ENCODE measurements at regions not wholly inside any gene's neighbourhood (a gene's known extent, or its start where the extent isn't known, plus 50 kb on each side); places are given as distances from the start of the nearest gene placed in this dataset.

- no peak for TF ChIP-seq CTCF (IDR thresholded peaks at IDR 0.05; ENCODE audit: extremely low read depth, low read depth, low read length)
Observed at GRCh38 chr10:105585753-105586152, 944.7 kb downstream of the SORCS3 start.

GRCh38 chr10:105585171-105585570 lies 944.1 kb downstream of the SORCS3 start:
- TF ChIP-seq CTCF (IDR thresholded peaks at IDR 0.05; ENCODE audit: extremely low read depth, low read depth, low read length): no peak
- H2AFZ ChIP-seq (ENCODE audit: low read length): no peak overlapping the region
- peaks cover 2% of the 10 kb centered on the region for H3K9me3 ChIP-seq (ENCODE audit: low read depth, low read length)
- no peak overlapping the region for H3K4me2 ChIP-seq (ENCODE audit: insufficient read depth, low read length)
- no peak overlapping the region for H3K4me3 ChIP-seq (ENCODE audit: insufficient read depth, low read length)
- no peak overlapping the region for H3K27ac ChIP-seq (ENCODE audit: low read depth, low read length)
- H3K79me2 ChIP-seq (ENCODE audit: insufficient read depth, low read length): no peaks in the 10 kb centered on the region
- no peak for DNase-seq (ENCODE audit: insufficient read length, low spot score, missing footprints)
- no peaks in the 10 kb centered on the region for H3K4me1 ChIP-seq (ENCODE audit: insufficient read depth, low read length)
- no peaks in the 10 kb centered on the region for H3K36me3 ChIP-seq (ENCODE audit: insufficient read depth, low read length)
- no peaks in the 10 kb centered on the region for H3K27me3 ChIP-seq (ENCODE audit: insufficient read depth, low read length)
- no peaks in the 10 kb centered on the region for H4K20me1 ChIP-seq (ENCODE audit: insufficient read depth, low read length)

More at GRCh38 chr10:105585753-105586152, 944.7 kb downstream of the SORCS3 start:
- H3K4me3 ChIP-seq (ENCODE audit: insufficient read depth, low read length): no peak overlapping the region
- no peaks in the 10 kb centered on the region for H3K79me2 ChIP-seq (ENCODE audit: insufficient read depth, low read length)
- no peaks in the 10 kb centered on the region for H3K36me3 ChIP-seq (ENCODE audit: insufficient read depth, low read length)
- no peaks in the 10 kb centered on the region for H4K20me1 ChIP-seq (ENCODE audit: insufficient read depth, low read length)
- H3K27ac ChIP-seq (ENCODE audit: low read depth, low read length): no peak overlapping the region
- H3K9me3 ChIP-seq (ENCODE audit: low read depth, low read length): peaks cover 2% of the 10 kb centered on the region
- no peaks in the 10 kb centered on the region for H3K27me3 ChIP-seq (ENCODE audit: insufficient read depth, low read length)
- DNase-seq (ENCODE audit: insufficient read length, low spot score, missing footprints): no peak
- no peak overlapping the region for H2AFZ ChIP-seq (ENCODE audit: low read length)
- H3K4me1 ChIP-seq (ENCODE audit: insufficient read depth, low read length): no peaks in the 10 kb centered on the region
- H3K4me2 ChIP-seq (ENCODE audit: insufficient read depth, low read length): no peak overlapping the region

GRCh38 chr10:105579112-105579511 lies 938.0 kb downstream of the SORCS3 start:
- TF ChIP-seq CTCF (IDR thresholded peaks at IDR 0.05; ENCODE audit: extremely low read depth, low read depth, low read length): no peak
- no peaks in the 10 kb centered on the region for H3K79me2 ChIP-seq (ENCODE audit: insufficient read depth, low read length)
- no peak for DNase-seq (ENCODE audit: insufficient read length, low spot score, missing footprints)

GRCh38 chr10:105577865-105578607 lies 936.9 kb downstream of the SORCS3 start:
- Histone ChIP-seq H3K27me3 (ENCODE audit: insufficient read depth, low read length) (no peaks in the 10 kb centered on the region), H3K9me3 (ENCODE audit: low read depth, low read length) (peaks cover 2% of the 10 kb centered on the region), H3K4me1 (ENCODE audit: insufficient read depth, low read length) (no peaks in the 10 kb centered on the region), H2AFZ (ENCODE audit: low read length) (no peak overlapping the region), H3K36me3 (ENCODE audit: insufficient read depth, low read length) (no peaks in the 10 kb centered on the region), H3K27ac (ENCODE audit: low read depth, low read length) (no peak overlapping the region), H4K20me1 (ENCODE audit: insufficient read depth, low read length) (no peaks in the 10 kb centered on the region), H3K4me3 (ENCODE audit: insufficient read depth, low read length) (no peak overlapping the region), H3K4me2 (ENCODE audit: insufficient read depth, low read length) (no peak overlapping the region), H3K79me2 (ENCODE audit: insufficient read depth, low read length) (no peaks in the 10 kb centered on the region)
- DNase-seq (ENCODE audit: insufficient read length, low spot score, missing footprints): peak; percentile 6
- no peak for TF ChIP-seq CTCF (IDR thresholded peaks at IDR 0.05; ENCODE audit: extremely low read depth, low read depth, low read length)

More at GRCh38 chr10:105579112-105579511, 938.0 kb downstream of the SORCS3 start:
- Histone ChIP-seq H3K27ac (ENCODE audit: low read depth, low read length) (no peak overlapping the region), H3K27me3 (ENCODE audit: insufficient read depth, low read length) (no peaks in the 10 kb centered on the region), H3K4me2 (ENCODE audit: insufficient read depth, low read length) (no peak overlapping the region), H4K20me1 (ENCODE audit: insufficient read depth, low read length) (no peaks in the 10 kb centered on the region), H3K4me1 (ENCODE audit: insufficient read depth, low read length) (no peaks in the 10 kb centered on the region), H3K4me3 (ENCODE audit: insufficient read depth, low read length) (no peak overlapping the region), H3K36me3 (ENCODE audit: insufficient read depth, low read length) (no peaks in the 10 kb centered on the region), H2AFZ (ENCODE audit: low read length) (no peak overlapping the region), H3K9me3 (ENCODE audit: low read depth, low read length) (no peaks in the 10 kb centered on the region)
